ENCODE measurements at regions not wholly inside any gene's neighbourhood (a gene's known extent, or its start where the extent isn't known, plus 50 kb on each side); places are given as distances from the start of the nearest gene placed in this dataset.

GRCh38 chr18:51908598-51908944, 431.4 kb upstream of the DCC start:
- no peak for TF ChIP-seq CTCF (IDR thresholded peaks at IDR 0.05)
- TF ChIP-seq POLR2AphosphoS5 (IDR thresholded peaks at IDR 0.05), result no peak

All from esophagus muscularis mucosa (tissue), 3 donors.